ENCODE measurements at regions not wholly inside any gene's neighbourhood (a gene's known extent, or its start where the extent isn't known, plus 50 kb on each side); places are given as distances from the start of the nearest gene placed in this dataset.

DNA sequence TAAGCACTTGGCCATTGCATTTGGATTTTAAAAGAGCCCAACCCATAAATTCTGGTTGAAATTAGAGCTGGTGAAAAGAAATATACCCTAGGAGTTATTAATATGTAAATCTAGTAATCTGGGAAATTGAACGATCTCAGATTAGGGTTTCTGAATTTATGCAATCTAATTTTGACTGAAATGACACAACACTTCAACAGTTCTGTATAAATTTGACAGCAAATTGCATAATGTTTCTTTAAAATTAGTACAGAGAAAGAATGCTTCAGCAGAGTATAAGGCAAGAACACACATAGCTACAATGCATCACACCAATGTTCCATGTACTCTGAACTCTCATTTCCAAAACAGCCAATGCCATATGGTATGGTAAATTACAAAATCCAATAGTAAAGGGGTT lies 201.5 kb upstream of the ITGA4 start:
- Histone ChIP-seq H3K36me3 (ENCODE audit: low read depth) (no peaks in the 10 kb centered on the region), H3K4me1 (ENCODE audit: low read depth) (no peaks in the 10 kb centered on the region), H3K4me3 (no peak overlapping the region), H3K9me3 (no peaks in the 10 kb centered on the region)
- intact Hi-C loops (cut with DNase I, micrococcal nuclease), result no loop called here
- no peak for DNase-seq
- no peak for ATAC-seq
- TF ChIP-seq, protein P1, sequence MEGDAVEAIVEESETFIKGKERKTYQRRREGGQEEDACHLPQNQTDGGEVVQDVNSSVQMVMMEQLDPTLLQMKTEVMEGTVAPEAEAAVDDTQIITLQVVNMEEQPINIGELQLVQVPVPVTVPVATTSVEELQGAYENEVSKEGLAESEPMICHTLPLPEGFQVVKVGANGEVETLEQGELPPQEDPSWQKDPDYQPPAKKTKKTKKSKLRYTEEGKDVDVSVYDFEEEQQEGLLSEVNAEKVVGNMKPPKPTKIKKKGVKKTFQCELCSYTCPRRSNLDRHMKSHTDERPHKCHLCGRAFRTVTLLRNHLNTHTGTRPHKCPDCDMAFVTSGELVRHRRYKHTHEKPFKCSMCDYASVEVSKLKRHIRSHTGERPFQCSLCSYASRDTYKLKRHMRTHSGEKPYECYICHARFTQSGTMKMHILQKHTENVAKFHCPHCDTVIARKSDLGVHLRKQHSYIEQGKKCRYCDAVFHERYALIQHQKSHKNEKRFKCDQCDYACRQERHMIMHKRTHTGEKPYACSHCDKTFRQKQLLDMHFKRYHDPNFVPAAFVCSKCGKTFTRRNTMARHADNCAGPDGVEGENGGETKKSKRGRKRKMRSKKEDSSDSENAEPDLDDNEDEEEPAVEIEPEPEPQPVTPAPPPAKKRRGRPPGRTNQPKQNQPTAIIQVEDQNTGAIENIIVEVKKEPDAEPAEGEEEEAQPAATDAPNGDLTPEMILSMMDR (IDR thresholded peaks at IDR 0.05), result no peak

DNA sequence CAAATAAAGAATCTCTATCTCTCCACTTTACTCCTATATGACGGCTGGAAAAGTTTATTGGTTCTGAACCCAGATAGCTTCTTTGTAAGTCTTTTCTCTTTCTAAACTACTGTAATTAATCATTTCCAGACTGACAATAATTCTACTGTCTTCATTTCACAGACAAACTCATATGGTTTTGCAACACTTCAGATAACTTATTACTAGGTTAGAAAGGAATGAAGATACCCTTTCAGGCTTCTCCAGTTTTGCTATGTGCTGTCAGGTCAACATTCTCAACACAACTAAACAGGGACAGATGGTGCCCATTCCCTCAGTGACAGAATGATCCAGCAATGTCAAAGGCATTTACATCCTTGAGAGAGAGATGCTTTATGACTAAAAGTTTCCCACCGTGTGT lies 198.5 kb upstream of the ITGA4 start:
- intact Hi-C loops (cut with DNase I, micrococcal nuclease), result no loop called here
- TF ChIP-seq, protein P1 (IDR thresholded peaks at IDR 0.05), result no peak
- Histone ChIP-seq H3K36me3 (ENCODE audit: low read depth) (no peaks in the 10 kb centered on the region), H3K9me3 (no peaks in the 10 kb centered on the region), H3K4me3 (no peak overlapping the region), H3K4me1 (ENCODE audit: low read depth) (no peaks in the 10 kb centered on the region)
- ATAC-seq (no peak), DNase-seq (no peak)

DNA sequence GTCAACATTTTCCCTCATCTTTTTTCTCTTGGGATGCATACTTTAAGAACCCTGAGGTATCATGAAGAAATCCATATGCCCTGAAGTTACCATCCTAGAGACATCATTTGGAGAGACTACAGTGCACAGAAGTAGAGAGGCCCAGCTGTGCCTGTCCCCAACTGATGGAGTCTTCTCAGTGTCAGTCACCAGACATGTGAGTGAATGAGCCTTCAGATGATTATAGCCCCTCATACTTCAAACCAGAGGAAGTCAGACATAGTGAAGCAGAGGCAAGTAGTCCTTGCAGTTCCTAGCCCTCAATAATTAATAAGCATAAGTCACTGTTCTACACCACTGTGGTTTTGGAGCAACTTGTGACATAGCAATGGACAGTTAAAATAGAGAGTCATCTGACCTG lies 194.4 kb upstream of the ITGA4 start:
- H3K4me3 ChIP-seq, result no peak overlapping the region
- DNase-seq (no peak), ATAC-seq (no peak)
- H3K36me3 ChIP-seq (ENCODE audit: low read depth), result no peaks in the 10 kb centered on the region
- no peaks in the 10 kb centered on the region for H3K9me3 ChIP-seq
- intact Hi-C loops (cut with DNase I, micrococcal nuclease), result no loop called here
- TF ChIP-seq, protein P1 (IDR thresholded peaks at IDR 0.05), result no peak
- no peaks in the 10 kb centered on the region for H3K4me1 ChIP-seq (ENCODE audit: low read depth)

DNA sequence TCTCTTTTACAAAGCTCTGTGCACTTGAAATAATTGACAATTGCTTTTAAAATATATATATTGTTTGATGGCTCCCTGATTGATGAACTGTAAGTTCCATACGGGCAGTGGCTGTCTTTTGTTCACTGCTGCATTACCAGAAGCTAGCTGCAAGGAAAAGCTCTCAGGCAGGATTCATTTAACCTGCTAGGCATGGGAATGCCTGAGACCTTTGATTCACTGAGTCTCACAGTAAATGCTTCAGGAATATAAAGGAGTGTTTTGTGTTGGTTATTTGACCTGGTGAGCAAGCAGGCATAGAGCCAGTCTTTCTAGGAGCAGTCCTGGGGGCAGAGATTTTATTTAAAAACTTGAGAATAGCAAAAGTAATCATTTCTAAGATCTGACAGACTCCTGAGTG lies 193.2 kb upstream of the ITGA4 start:
- no peak for ATAC-seq
- H3K9me3 ChIP-seq, result no peaks in the 10 kb centered on the region
- TF ChIP-seq, protein P1 (IDR thresholded peaks at IDR 0.05), result no peak

DNA sequence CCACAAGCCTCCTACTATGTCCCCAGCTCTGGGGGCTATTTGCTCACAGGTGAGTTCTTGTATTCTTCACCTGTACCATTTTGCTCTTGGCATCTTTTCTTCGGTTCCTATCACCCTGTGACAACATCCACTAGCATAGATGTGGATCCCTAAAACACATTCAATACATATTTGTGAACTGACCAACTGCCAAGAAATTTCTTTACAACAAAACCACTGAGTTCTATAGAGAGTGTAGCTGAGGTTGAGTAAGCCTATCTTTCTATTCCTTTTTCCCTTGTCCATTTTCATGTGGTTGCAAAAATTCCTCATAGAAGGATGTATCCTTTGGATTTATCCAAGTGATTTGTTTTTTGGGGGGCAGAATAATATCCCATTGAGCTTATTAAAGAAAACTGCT lies 192.7 kb upstream of the ITGA4 start:
- H3K36me3 ChIP-seq (ENCODE audit: low read depth), result no peaks in the 10 kb centered on the region
- no peaks in the 10 kb centered on the region for H3K9me3 ChIP-seq
- ATAC-seq (no peak), DNase-seq (no peak)
- TF ChIP-seq, protein P1 (IDR thresholded peaks at IDR 0.05), result no peak
- H3K4me3 ChIP-seq, result no peak overlapping the region
- no peaks in the 10 kb centered on the region for H3K4me1 ChIP-seq (ENCODE audit: low read depth)
- intact Hi-C loops (cut with DNase I, micrococcal nuclease), result no loop called here

More for the DNA sequence above, 193.2 kb upstream of the ITGA4 start:
- Histone ChIP-seq H3K4me1 (ENCODE audit: low read depth) (no peaks in the 10 kb centered on the region), H3K36me3 (ENCODE audit: low read depth) (no peaks in the 10 kb centered on the region), H3K4me3 (no peak overlapping the region)
- intact Hi-C loops (cut with DNase I, micrococcal nuclease), result no loop called here
- no peak for DNase-seq

DNA sequence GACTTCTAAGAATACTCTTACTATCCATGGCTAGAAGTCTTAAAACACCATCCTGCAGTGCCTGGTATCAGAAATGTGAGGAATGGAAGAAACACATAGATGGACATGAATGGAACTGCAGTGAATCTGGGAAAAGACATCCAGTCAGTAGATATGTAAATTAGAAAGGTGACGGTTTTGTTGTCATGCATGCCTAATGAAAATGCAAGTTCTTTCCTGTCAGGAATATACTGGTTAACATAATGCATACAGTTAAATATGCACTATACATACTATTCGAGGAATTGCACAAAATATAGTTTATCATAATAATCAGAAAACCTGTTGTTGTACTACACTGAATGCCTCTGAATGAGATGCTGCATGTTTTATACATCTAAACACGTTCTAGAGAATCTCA lies 190.6 kb upstream of the ITGA4 start:
- TF ChIP-seq, protein P1 (IDR thresholded peaks at IDR 0.05), result no peak

More for the DNA sequence above, 190.6 kb upstream of the ITGA4 start:
- H3K4me1 ChIP-seq (ENCODE audit: low read depth), result no peaks in the 10 kb centered on the region
- H3K4me3 ChIP-seq, result no peak overlapping the region
- DNase-seq, result no peak
- no peaks in the 10 kb centered on the region for H3K9me3 ChIP-seq
- H3K36me3 ChIP-seq (ENCODE audit: low read depth), result no peaks in the 10 kb centered on the region
- intact Hi-C loops (cut with DNase I, micrococcal nuclease), result no loop called here
- ATAC-seq, result no peak

All from mucosa of descending colon (tissue), 3 donors.